ENCODE measurements at regions not wholly inside any gene's neighbourhood (a gene's known extent, or its start where the extent isn't known, plus 50 kb on each side); places are given as distances from the start of the nearest gene placed in this dataset.
A peak's percentile ranks its signal among the peaks of the same experiment; 100 is the strongest.
"Not testable (repeated sequence)": the region's sequence is repeated elsewhere in the genome, so short reads cannot be mapped to it uniquely, and the experiment has no call there.

DNA sequence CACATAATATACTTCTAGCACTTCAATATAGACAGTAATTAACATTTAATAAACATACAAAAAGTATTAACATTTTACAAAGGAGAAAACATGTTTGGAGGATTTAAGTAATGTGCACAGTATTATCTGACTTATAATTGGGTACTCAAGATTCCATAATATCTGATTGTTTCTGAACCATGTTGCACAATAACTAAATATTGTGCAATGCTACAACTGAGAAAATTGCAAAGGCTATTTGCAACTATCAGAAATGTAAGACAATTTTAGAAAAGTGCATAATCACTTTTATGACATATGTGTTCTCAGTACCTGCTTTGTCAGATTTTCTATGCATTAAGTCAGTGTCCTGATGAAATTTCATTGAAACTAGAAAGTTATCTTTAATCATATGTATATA is 934.6 kb downstream of the SOCS6 start:
- no peaks in the 10 kb centered on the region for H3K36me3 ChIP-seq (ENCODE audit: insufficient read depth, insufficient read length, low read length)
- no peak for DNase-seq (ENCODE audit: low read depth, low spot score)
- H3K4me3 ChIP-seq (ENCODE audit: insufficient read length, low read depth): no peak overlapping the region
- TF ChIP-seq ZNF274 (IDR thresholded peaks at IDR 0.05; ENCODE audit: low read depth, low read length) (no peak), YY1 (IDR thresholded peaks at IDR 0.05; ENCODE audit: insufficient read depth, insufficient read length) (no peak), SUZ12 (IDR thresholded peaks at IDR 0.05; ENCODE audit: extremely low read depth, insufficient read depth, insufficient read length) (no peak)
- no peaks in the 10 kb centered on the region for H3K4me1 ChIP-seq (ENCODE audit: insufficient read depth, insufficient read length)
- H3K27me3 ChIP-seq (ENCODE audit: insufficient read depth, insufficient read length): no peaks in the 10 kb centered on the region
- H3K9me3 ChIP-seq (ENCODE audit: insufficient read depth, low read length): peaks cover under 1% of the 10 kb centered on the region; the same call in 1 of the 2 replicates
- no peak overlapping the region for H3K9ac ChIP-seq (ENCODE audit: insufficient read length, low read depth)

GRCh38 chr18:71221405-71221804 is 932.6 kb downstream of the SOCS6 start:
- TF ChIP-seq SUZ12 (IDR thresholded peaks at IDR 0.05; ENCODE audit: extremely low read depth, insufficient read depth, insufficient read length) (no peak), YY1 (IDR thresholded peaks at IDR 0.05; ENCODE audit: insufficient read depth, insufficient read length) (no peak), ZNF274 (IDR thresholded peaks at IDR 0.05; ENCODE audit: low read depth, low read length) (no peak)
- Histone ChIP-seq H3K27me3 (ENCODE audit: insufficient read depth, insufficient read length) (no peaks in the 10 kb centered on the region), H3K4me3 (ENCODE audit: insufficient read length, low read depth) (no peak overlapping the region), H3K9ac (ENCODE audit: insufficient read length, low read depth) (no peak overlapping the region), H3K4me1 (ENCODE audit: insufficient read depth, insufficient read length) (no peaks in the 10 kb centered on the region), H3K9me3 (ENCODE audit: insufficient read depth, low read length) (peaks cover 5% of the 10 kb centered on the region; the same call in 1 of the 2 replicates), H3K36me3 (ENCODE audit: insufficient read depth, insufficient read length, low read length) (no peaks in the 10 kb centered on the region)
- no peak for DNase-seq (ENCODE audit: low read depth, low spot score)

- H3K9me3 ChIP-seq (ENCODE audit: insufficient read depth, low read length); DNase-seq (ENCODE audit: low read depth, low spot score); H3K27me3 ChIP-seq (ENCODE audit: insufficient read depth, insufficient read length); H3K4me1 ChIP-seq (ENCODE audit: insufficient read depth, insufficient read length); H3K4me3 ChIP-seq (ENCODE audit: insufficient read length, low read depth); H3K36me3 ChIP-seq (ENCODE audit: insufficient read depth, insufficient read length, low read length); H3K9ac ChIP-seq (ENCODE audit: insufficient read length, low read depth): not testable (repeated sequence)
Measured at GRCh38 chr18:71212739-71213138, 923.9 kb downstream of the SOCS6 start.

- no peaks in the 10 kb centered on the region; the same call in 1 of the 2 replicates for H3K9me3 ChIP-seq (ENCODE audit: insufficient read depth, low read length)
- no peak overlapping the region for H3K4me3 ChIP-seq (ENCODE audit: insufficient read length, low read depth)
- H3K36me3 ChIP-seq (ENCODE audit: insufficient read depth, insufficient read length, low read length): no peaks in the 10 kb centered on the region
- no peaks in the 10 kb centered on the region for H3K27me3 ChIP-seq (ENCODE audit: insufficient read depth, insufficient read length)
- no peaks in the 10 kb centered on the region for H3K4me1 ChIP-seq (ENCODE audit: insufficient read depth, insufficient read length)
- no peak overlapping the region for H3K9ac ChIP-seq (ENCODE audit: insufficient read length, low read depth)
- TF ChIP-seq ZNF274 (IDR thresholded peaks at IDR 0.05; ENCODE audit: low read depth, low read length): no peak
- TF ChIP-seq YY1 (IDR thresholded peaks at IDR 0.05; ENCODE audit: insufficient read depth, insufficient read length): no peak
- no peak for TF ChIP-seq SUZ12 (IDR thresholded peaks at IDR 0.05; ENCODE audit: extremely low read depth, insufficient read depth, insufficient read length)
- DNase-seq (ENCODE audit: low read depth, low spot score): peak; percentile 23
Measured at GRCh38 chr18:71212222-71212621, 923.4 kb downstream of the SOCS6 start.

GRCh38 chr18:71209944-71210343 is 921.1 kb downstream of the SOCS6 start:
- TF ChIP-seq YY1 (IDR thresholded peaks at IDR 0.05; ENCODE audit: insufficient read depth, insufficient read length): no peak
- no peak for TF ChIP-seq SUZ12 (IDR thresholded peaks at IDR 0.05; ENCODE audit: extremely low read depth, insufficient read depth, insufficient read length)
- no peak for TF ChIP-seq ZNF274 (IDR thresholded peaks at IDR 0.05; ENCODE audit: low read depth, low read length)
- DNase-seq (ENCODE audit: low read depth, low spot score): no peak
- Histone ChIP-seq H3K4me1 (ENCODE audit: insufficient read depth, insufficient read length) (no peaks in the 10 kb centered on the region), H3K9ac (ENCODE audit: insufficient read length, low read depth) (no peak overlapping the region), H3K4me3 (ENCODE audit: insufficient read length, low read depth) (no peak overlapping the region), H3K27me3 (ENCODE audit: insufficient read depth, insufficient read length) (no peaks in the 10 kb centered on the region), H3K36me3 (ENCODE audit: insufficient read depth, insufficient read length, low read length) (no peaks in the 10 kb centered on the region), H3K9me3 (ENCODE audit: insufficient read depth, low read length) (no peaks in the 10 kb centered on the region)

- H3K36me3 ChIP-seq (ENCODE audit: insufficient read depth, insufficient read length, low read length): no peaks in the 10 kb centered on the region
- DNase-seq (ENCODE audit: low read depth, low spot score): no peak
- TF ChIP-seq ZNF274 (IDR thresholded peaks at IDR 0.05; ENCODE audit: low read depth, low read length): no peak
- no peak for TF ChIP-seq YY1 (IDR thresholded peaks at IDR 0.05; ENCODE audit: insufficient read depth, insufficient read length)
- no peak for TF ChIP-seq SUZ12 (IDR thresholded peaks at IDR 0.05; ENCODE audit: extremely low read depth, insufficient read depth, insufficient read length)
Measured at GRCh38 chr18:71194438-71194837, 905.6 kb downstream of the SOCS6 start.

DNA sequence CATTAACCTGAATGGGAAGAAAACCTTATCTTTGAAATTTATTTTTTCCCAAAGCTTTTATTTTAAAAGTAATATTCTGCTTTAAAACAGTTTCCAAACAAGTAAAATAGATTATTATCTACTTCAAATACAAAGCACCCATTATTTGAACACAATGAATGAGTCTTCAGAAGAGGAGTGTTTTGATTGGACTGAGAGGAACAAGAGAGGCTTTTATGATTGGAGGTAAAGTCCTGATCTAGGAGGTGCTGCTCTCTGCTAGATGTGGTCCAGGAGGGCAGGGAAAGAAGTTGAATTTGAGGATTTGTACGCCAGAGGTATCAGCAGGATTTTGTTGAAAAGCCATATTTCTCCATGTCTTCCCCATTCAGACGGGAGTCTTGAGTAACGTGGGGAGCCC is 900.7 kb downstream of the SOCS6 start:
- no peaks in the 10 kb centered on the region for H3K27me3 ChIP-seq (ENCODE audit: insufficient read depth, insufficient read length)
- no peak for TF ChIP-seq SUZ12 (IDR thresholded peaks at IDR 0.05; ENCODE audit: extremely low read depth, insufficient read depth, insufficient read length)
- TF ChIP-seq YY1 (IDR thresholded peaks at IDR 0.05; ENCODE audit: insufficient read depth, insufficient read length): no peak
- no peak for TF ChIP-seq ZNF274 (IDR thresholded peaks at IDR 0.05; ENCODE audit: low read depth, low read length)

More at GRCh38 chr18:71194438-71194837, 905.6 kb downstream of the SOCS6 start:
- H3K9ac ChIP-seq (ENCODE audit: insufficient read length, low read depth): no peak overlapping the region
- no peaks in the 10 kb centered on the region for H3K4me1 ChIP-seq (ENCODE audit: insufficient read depth, insufficient read length)
- H3K27me3 ChIP-seq (ENCODE audit: insufficient read depth, insufficient read length): no peaks in the 10 kb centered on the region
- no peak overlapping the region for H3K4me3 ChIP-seq (ENCODE audit: insufficient read length, low read depth)
- no peaks in the 10 kb centered on the region for H3K9me3 ChIP-seq (ENCODE audit: insufficient read depth, low read length)

More for the DNA sequence above, 900.7 kb downstream of the SOCS6 start:
- H3K9me3 ChIP-seq (ENCODE audit: insufficient read depth, low read length): no peaks in the 10 kb centered on the region
- no peaks in the 10 kb centered on the region for H3K36me3 ChIP-seq (ENCODE audit: insufficient read depth, insufficient read length, low read length)
- no peak for DNase-seq (ENCODE audit: low read depth, low spot score)
- H3K9ac ChIP-seq (ENCODE audit: insufficient read length, low read depth): no peak overlapping the region
- H3K4me1 ChIP-seq (ENCODE audit: insufficient read depth, insufficient read length): no peaks in the 10 kb centered on the region
- no peak overlapping the region for H3K4me3 ChIP-seq (ENCODE audit: insufficient read length, low read depth)
